Stimulated activated naive CD8-positive, alpha-beta T cell treated with anti-CD3 and anti-CD28 coated beads, Interleukin-15, Interleukin-2, amounts not matched to agents 100 ng/mL and 50 ng/mL, for 24 hours (primary cell): ENCODE measurements at regions not wholly inside any gene's neighbourhood (a gene's known extent, or its start where the extent isn't known, plus 50 kb on each side); places are given as distances from the start of the nearest gene placed in this dataset.
"Not testable (repeated sequence)": the region's sequence is repeated elsewhere in the genome, so short reads cannot be mapped to it uniquely, and the experiment has no call there.

ENCODE experiments used
- H3K27ac Mint-ChIP-seq: one replicate; pipeline ENCODE4 v1.8.0; 2021; ENCODE audit warnings: mild to moderate bottlenecking, mixed read lengths
- H3K27me3 Mint-ChIP-seq: one replicate; pipeline ENCODE4 v1.8.0; 2021; ENCODE audit warnings: mixed read lengths
- H3K36me3 Mint-ChIP-seq: one replicate; pipeline ENCODE4 v1.8.0; 2021; ENCODE audit warnings: low read depth, mixed read lengths
- H3K4me1 Mint-ChIP-seq: one replicate; pipeline ENCODE4 v1.8.0; 2021; ENCODE audit warnings: low read depth, mixed read lengths
- H3K4me3 Mint-ChIP-seq: one replicate; pipeline ENCODE4 v1.8.0; 2021; ENCODE audit warnings: mild to moderate bottlenecking, mixed read lengths
- H3K9me3 Mint-ChIP-seq: one replicate; pipeline ENCODE4 v1.8.0; 2021; ENCODE audit warnings: mixed read lengths

DNA sequence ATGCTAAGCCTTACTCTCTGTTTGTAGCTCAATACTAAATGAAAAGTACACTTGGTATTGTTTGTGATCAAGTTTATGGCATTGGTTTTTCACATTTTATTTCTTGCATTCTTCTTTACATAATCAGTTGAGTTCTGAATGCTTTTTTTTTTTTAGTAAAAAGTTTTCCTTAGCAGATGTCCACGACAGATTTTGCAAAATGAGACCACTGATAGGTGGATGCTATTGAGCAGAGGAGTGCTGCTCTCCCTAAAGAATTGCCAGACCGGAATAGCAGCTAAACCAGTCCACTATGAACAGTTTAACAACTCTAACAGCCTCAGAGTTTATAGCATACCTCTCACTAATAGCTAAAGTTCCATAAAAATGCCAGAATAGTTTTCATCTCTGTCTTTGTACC is 225.1 kb upstream of the CACNA2D1 start:
- Mint-ChIP-seq H3K27me3 (no peaks in the 10 kb centered on the region), H3K27ac (no peak overlapping the region), H3K36me3 (no peaks in the 10 kb centered on the region), H3K4me1 (no peaks in the 10 kb centered on the region), H3K9me3 (no peaks in the 10 kb centered on the region), H3K4me3 (no peak overlapping the region)

DNA sequence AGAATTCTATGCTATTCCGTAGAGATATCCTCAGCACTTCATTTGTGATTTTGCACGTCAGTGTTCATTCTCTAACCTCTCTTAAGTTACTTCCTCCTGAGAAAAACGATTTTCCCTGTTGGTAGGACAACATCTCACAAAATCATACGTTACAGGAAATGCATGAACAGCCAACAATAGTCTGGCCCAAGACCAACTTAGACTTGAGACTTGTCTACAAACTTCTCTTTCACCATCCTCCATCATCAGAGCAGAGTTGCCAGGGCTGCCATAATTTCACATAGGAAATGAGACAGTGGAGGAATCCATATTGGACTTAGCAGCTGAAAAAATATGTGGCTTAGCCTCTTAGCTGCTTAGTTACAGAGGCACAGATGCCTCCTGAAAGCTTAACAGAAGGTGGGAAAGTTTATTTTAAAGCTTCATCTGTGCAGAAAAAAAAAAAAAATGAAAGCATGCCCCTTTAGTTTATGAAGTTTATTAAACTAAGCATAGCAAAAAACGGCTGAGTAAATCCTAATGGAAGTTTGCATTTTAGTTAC is 222.5 kb upstream of the CACNA2D1 start:
- Mint-ChIP-seq H3K27ac (no peak overlapping the region), H3K4me1 (no peaks in the 10 kb centered on the region), H3K9me3 (no peaks in the 10 kb centered on the region), H3K27me3 (no peaks in the 10 kb centered on the region), H3K36me3 (no peaks in the 10 kb centered on the region), H3K4me3 (no peak overlapping the region)

DNA sequence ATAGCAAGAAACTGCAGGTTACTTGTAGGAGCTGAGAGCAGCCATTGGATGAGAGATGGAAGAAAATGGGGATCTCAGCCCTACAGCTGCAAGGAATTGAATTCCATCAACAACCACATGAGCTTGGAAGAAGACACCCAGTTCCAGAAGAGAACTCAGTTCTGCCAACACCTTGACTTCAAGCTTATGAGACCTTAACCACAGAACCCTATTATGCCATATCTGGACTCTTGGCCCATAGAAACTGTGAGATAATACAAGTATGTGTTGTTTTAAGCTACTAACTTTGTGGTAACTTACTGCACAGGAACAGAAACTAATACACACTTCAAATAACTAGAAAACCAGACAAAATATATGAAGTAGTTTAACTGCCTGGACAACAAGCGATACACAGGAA is 212.4 kb upstream of the CACNA2D1 start:
- no peaks in the 10 kb centered on the region for H3K4me1 Mint-ChIP-seq
- no peak overlapping the region for H3K4me3 Mint-ChIP-seq
- no peaks in the 10 kb centered on the region for H3K27me3 Mint-ChIP-seq
- H3K36me3 Mint-ChIP-seq = no peaks in the 10 kb centered on the region
- H3K27ac Mint-ChIP-seq = no peak overlapping the region
- peaks cover 13% of the 10 kb centered on the region for H3K9me3 Mint-ChIP-seq

DNA sequence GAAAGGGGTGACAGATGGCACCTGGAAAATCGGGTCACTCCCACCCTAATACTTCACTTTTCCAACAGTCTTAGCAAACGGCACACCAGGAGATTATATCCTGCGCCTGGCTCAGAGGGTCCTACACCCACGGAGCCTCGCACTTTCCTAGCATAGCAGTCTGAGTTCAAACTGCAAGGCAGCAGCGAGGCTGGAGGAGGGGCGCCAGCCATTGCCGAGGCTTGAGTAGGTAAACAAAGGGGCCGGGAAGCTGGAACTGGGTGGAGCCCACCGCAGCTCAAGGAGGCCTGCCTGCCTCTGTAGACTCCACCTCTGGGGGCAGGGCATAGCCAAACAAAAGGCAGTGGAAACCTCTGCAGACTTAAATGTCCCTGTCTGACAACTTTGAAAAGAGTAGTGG is 206.5 kb upstream of the CACNA2D1 start:
- H3K4me1 Mint-ChIP-seq = not testable (repeated sequence)

DNA sequence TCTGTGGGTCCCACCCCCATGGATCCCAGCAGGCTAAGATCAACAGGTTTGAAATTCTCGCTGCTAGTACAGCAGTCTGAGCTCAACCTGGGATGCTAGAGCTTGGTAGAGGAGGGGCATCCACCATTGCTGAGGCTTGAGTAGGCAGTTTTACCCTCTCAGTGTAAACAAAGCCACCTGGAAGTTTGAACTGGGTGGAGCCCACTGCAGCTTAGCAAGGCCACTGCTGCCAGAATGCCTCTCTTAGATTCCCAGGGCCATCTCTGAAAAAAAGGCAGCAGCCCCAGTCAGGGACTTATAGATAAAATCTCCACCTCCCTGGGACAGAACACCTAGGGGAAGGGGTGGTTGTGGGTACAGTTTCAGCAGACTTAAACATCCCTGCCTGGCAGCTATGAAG is 190.0 kb upstream of the CACNA2D1 start:
- H3K4me1 Mint-ChIP-seq = no peaks in the 10 kb centered on the region
- no peaks in the 10 kb centered on the region for H3K27me3 Mint-ChIP-seq
- no peaks in the 10 kb centered on the region for H3K36me3 Mint-ChIP-seq
- H3K27ac Mint-ChIP-seq = no peak overlapping the region
- H3K9me3 Mint-ChIP-seq = no peaks in the 10 kb centered on the region
- H3K4me3 Mint-ChIP-seq = no peak overlapping the region

More for the DNA sequence above, 206.5 kb upstream of the CACNA2D1 start:
- H3K4me3 Mint-ChIP-seq, H3K27ac Mint-ChIP-seq, H3K36me3 Mint-ChIP-seq, H3K27me3 Mint-ChIP-seq, H3K9me3 Mint-ChIP-seq: not testable (repeated sequence)

DNA sequence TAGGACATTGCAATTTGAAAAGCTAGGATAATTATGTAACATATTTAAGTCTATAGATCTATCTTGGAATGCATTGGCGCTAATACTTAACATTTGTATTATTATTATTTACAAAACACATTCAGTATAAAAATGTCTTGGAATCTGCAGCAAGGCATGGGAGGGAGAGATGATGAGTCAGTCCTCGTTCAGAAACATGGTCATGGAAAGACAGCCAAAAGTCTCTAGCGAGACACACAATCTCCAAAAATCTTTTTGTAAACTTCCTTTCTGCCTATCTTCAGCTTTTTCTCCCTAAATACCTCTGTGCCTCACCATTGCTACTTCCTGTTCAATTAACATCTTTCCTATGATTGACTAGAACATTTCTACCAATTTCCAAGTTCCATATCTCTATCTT is 188.4 kb upstream of the CACNA2D1 start:
- Mint-ChIP-seq H3K4me1 (no peaks in the 10 kb centered on the region), H3K36me3 (no peaks in the 10 kb centered on the region), H3K9me3 (no peaks in the 10 kb centered on the region), H3K4me3 (no peak overlapping the region), H3K27ac (no peak overlapping the region), H3K27me3 (no peaks in the 10 kb centered on the region)

DNA sequence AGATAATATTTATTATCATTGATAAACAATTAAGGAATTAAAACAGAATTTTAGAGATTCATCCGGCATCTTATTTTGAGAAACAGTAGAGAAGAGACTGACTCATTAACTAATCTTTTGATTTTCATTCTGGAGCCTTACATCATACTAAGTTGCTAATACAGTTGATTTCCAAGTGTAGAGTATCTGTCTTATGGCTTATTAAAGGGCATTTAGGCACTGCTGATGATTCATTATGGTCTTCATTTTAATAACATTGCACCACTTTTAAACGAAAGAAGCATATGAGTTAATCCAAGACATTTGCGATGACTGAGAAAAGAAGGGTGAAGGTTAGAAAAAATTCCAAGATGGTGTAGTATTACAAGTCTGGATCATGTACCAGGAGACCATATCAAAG is 186.0 kb upstream of the CACNA2D1 start:
- Mint-ChIP-seq H3K36me3 (no peaks in the 10 kb centered on the region), H3K27me3 (no peaks in the 10 kb centered on the region), H3K9me3 (no peaks in the 10 kb centered on the region), H3K27ac (no peak overlapping the region), H3K4me1 (no peaks in the 10 kb centered on the region), H3K4me3 (no peak overlapping the region)

DNA sequence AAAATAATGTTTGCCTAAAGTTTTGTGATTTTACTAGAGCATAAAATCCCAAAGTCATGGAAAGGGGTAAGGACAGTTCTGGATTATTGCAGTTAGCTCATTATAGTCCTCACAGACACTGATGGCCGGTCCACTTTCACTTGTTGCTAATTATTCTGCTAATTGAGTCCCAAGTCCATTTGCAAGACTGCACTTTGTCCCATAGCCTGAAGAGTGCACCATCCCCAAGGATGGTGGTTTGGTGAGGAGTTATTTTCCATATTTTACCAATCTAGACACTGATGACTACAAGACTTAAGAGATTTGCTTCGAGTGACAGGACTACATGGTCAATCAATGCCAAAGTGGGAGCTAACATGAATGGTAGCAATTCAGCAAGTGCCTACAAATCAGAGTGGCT is 181.8 kb upstream of the CACNA2D1 start:
- H3K4me1 Mint-ChIP-seq = no peaks in the 10 kb centered on the region
- H3K4me3 Mint-ChIP-seq = no peak overlapping the region
- peaks cover 8% of the 10 kb centered on the region for H3K9me3 Mint-ChIP-seq
- H3K36me3 Mint-ChIP-seq = no peaks in the 10 kb centered on the region
- no peaks in the 10 kb centered on the region for H3K27me3 Mint-ChIP-seq
- H3K27ac Mint-ChIP-seq = no peak overlapping the region

DNA sequence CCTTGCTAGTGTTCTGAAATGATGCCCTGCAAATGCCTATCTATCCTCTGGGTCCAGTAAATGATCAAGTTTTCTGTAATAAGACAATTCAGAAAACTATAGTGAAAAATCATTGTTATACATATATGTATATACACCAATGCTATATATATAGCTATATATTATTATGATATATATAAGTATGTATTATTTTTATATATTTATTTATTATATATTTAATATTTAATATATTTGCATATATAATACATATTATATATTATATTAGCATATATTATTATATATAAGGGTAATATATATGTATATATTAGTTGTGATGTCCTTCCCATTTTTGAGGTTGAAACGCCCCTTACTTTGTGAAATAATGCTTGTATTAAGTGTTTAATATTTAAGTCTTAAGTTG is 181.4 kb upstream of the CACNA2D1 start:
- no peaks in the 10 kb centered on the region for H3K27me3 Mint-ChIP-seq
- H3K36me3 Mint-ChIP-seq = no peaks in the 10 kb centered on the region
- H3K4me3 Mint-ChIP-seq = no peak overlapping the region
- no peak overlapping the region for H3K27ac Mint-ChIP-seq
- peaks cover 8% of the 10 kb centered on the region for H3K9me3 Mint-ChIP-seq
- H3K4me1 Mint-ChIP-seq = no peaks in the 10 kb centered on the region

DNA sequence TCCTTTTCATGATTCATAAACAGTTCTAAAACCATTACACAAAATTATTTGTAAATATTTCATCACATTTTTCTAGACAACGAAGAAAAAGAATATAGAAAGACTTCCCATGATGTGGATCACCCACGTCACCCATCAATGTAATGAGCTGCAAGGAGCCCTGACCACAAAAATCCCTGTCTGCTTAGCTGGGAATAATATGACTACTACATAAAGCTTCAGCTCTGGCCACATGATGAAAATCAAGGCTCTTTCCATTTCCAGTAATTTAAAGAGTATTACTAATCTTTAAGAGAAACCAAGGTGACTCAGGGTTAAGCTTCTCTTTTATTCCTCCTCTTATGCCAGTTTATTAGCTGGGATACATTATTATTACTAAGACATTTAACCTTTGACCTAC is 180.8 kb upstream of the CACNA2D1 start:
- Mint-ChIP-seq H3K27ac (no peak overlapping the region), H3K4me3 (no peak overlapping the region), H3K36me3 (no peaks in the 10 kb centered on the region), H3K9me3 (peaks cover 8% of the 10 kb centered on the region), H3K4me1 (no peaks in the 10 kb centered on the region), H3K27me3 (no peaks in the 10 kb centered on the region)

DNA sequence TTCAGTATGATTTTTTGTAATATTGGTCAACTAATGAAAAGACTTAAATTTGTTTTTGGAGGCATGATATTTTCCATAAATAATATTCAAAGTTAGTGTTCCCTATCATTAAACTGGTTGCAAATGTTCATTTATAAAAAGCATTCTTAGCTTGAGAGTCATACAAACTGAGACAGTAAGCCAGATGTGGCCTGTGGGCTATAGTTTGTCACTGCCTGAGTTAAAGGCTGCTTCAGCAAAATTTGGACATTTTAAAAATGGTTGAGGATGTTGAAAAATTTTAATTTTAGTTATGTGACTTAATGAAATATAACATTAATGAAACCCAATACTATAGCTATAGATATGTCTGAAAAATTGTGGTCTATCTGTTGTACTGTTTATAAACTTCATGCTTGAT is 180.2 kb upstream of the CACNA2D1 start:
- Mint-ChIP-seq H3K4me3 (no peak overlapping the region), H3K9me3 (peaks cover 8% of the 10 kb centered on the region), H3K36me3 (no peaks in the 10 kb centered on the region), H3K27ac (no peak overlapping the region), H3K4me1 (no peaks in the 10 kb centered on the region), H3K27me3 (no peaks in the 10 kb centered on the region)

DNA sequence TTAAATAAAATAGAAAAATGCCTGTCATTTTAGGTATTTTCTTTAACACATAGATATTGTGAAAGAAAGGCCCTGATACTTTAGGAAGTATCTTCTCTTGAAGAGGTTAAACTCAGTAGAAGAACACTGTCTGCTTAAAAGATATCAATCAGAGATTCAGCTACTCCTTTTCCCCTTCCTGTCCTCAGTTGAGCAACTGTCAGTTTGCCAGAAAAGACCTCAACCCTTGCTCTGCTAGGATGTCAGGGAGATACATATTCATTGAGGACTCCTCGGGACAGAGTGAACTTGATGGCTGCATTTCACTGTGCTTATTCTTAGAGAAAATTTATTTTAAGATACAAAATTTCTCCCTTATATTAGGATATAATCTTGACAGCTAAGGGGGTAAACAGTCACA is 173.6 kb upstream of the CACNA2D1 start:
- H3K27me3 Mint-ChIP-seq = no peaks in the 10 kb centered on the region
- no peak overlapping the region for H3K27ac Mint-ChIP-seq
- H3K36me3 Mint-ChIP-seq = no peaks in the 10 kb centered on the region
- no peak overlapping the region for H3K4me3 Mint-ChIP-seq
- H3K4me1 Mint-ChIP-seq = peaks cover 11% of the 10 kb centered on the region
- H3K9me3 Mint-ChIP-seq = peaks cover 8% of the 10 kb centered on the region

DNA sequence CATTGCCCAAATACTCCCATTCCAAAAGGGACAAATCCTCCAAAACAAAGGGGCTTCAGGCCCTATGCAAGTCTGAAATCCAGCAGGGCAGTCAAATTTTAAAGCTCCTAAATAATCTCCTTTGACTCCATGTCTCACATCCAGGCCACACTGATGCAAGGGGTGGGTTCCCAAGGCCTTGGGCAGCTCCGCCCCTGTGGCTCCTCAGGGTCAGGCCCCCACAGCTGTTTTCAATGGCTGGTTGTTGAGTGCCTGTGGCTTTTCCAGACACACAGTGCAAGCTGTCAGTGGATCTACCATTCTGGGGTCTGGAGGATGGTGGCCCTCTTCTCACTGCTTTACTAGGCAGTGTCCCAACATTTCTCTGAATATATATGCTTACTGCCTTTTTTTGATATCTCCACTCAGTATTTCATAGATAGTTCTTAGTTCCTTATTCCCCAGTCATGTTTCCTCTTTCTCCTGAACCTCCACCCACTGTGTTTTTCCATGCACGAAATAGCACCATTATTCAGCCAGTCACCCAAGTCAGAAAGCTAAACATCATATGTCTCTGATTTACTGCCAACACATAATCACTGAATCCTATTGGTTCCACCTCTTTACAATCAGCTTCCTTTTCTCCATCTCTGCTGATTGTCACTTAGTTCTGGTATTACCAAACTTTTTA is 172.6 kb upstream of the CACNA2D1 start:
- peaks cover 11% of the 10 kb centered on the region for H3K4me1 Mint-ChIP-seq
- no peaks in the 10 kb centered on the region for H3K27me3 Mint-ChIP-seq
- no peaks in the 10 kb centered on the region for H3K36me3 Mint-ChIP-seq
- H3K27ac Mint-ChIP-seq = no peak overlapping the region
- H3K9me3 Mint-ChIP-seq = peaks cover 2% of the 10 kb centered on the region
- no peak overlapping the region for H3K4me3 Mint-ChIP-seq

DNA sequence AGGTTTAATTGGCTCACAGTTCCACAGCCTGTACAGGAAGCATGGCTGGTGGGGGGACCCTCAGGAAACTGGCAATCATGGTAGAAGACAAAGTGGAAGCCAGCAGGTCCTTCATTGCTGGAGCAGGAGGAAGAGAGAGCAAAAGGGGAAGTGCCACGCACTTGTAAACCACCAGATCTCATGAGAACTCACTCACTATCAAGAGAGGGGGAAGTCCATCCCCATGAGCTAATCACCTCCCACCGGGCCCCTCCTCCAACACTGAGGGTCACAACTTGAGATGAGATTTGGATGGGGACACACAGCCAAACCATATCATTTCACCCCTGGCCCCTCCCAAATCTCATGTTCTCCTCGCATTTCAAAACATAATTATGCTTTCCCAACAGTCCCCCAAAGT is 171.9 kb upstream of the CACNA2D1 start:
- Mint-ChIP-seq H3K27ac (no peak overlapping the region), H3K4me1 (peaks cover 11% of the 10 kb centered on the region)

DNA sequence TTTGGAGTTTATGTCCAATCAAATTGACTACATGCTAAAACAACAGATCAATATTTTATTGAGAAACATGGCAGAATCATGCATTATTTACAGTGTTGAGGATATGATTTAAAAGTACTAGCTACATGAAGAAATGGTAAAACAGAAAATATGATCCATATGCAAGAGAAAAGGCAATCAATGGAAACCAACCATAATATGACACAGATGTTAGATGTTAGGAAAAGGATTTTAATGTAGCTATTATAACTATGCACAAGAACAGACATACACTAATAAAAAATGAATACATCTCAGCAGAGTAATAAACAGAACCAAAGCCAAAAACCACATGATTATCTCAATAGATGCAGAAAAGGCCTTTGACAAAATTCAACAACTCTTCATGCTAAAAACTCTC is 166.2 kb upstream of the CACNA2D1 start:
- Mint-ChIP-seq H3K4me3 (no peak overlapping the region), H3K27me3 (no peaks in the 10 kb centered on the region), H3K4me1 (no peaks in the 10 kb centered on the region), H3K36me3 (no peaks in the 10 kb centered on the region), H3K9me3 (no peaks in the 10 kb centered on the region), H3K27ac (no peak overlapping the region)

More for the DNA sequence above, 171.9 kb upstream of the CACNA2D1 start:
- Mint-ChIP-seq H3K36me3 (no peaks in the 10 kb centered on the region), H3K27me3 (no peaks in the 10 kb centered on the region), H3K4me3 (no peak overlapping the region), H3K9me3 (no peaks in the 10 kb centered on the region)

DNA sequence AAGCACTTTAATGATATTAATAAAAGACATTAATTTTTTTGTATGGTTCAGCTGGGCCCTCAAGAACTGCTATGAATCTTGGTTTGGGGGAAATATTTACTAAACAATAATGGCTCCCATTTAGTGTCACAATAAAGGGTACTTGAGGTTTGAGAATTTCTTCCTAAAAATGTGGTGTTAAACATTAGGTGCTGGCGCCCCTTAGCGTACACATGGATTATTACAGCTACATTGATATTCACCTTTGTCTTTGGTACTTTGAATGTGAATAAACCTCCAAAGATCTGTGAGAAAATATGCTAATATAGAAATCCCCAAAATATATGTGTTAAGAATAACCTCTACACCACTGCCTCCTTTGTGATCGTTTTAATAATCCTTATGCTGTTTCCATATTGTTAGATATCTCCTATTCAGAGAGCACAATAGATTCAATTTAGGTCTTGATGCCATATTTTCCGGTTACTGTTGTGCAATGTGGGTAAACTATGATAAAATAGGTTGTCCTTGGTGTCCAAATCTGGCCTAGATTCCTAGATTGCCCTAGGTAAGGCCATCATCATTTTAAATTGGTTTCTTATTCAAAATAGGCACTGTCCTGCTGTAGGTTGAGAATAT is 161.8 kb upstream of the CACNA2D1 start:
- no peaks in the 10 kb centered on the region for H3K9me3 Mint-ChIP-seq
- no peaks in the 10 kb centered on the region for H3K4me1 Mint-ChIP-seq
- H3K36me3 Mint-ChIP-seq = no peaks in the 10 kb centered on the region
- H3K4me3 Mint-ChIP-seq = no peak overlapping the region
- H3K27ac Mint-ChIP-seq = no peak overlapping the region
- H3K27me3 Mint-ChIP-seq = no peaks in the 10 kb centered on the region
